Activated T-helper 9 cell treated with anti-CD3 and anti-CD28 coated beads, Interleukin-2, amount 50 U/mL, for 16 hours (primary cell): ENCODE measurements at regions not wholly inside any gene's neighbourhood (a gene's known extent, or its start where the extent isn't known, plus 50 kb on each side); places are given as distances from the start of the nearest gene placed in this dataset.

Experiments used
- DNase-seq: peaks from one replicate; pipeline ENCODE4 v3.0.0-alpha.2; 2020; ENCODE audit warnings: low read depth

DNA sequence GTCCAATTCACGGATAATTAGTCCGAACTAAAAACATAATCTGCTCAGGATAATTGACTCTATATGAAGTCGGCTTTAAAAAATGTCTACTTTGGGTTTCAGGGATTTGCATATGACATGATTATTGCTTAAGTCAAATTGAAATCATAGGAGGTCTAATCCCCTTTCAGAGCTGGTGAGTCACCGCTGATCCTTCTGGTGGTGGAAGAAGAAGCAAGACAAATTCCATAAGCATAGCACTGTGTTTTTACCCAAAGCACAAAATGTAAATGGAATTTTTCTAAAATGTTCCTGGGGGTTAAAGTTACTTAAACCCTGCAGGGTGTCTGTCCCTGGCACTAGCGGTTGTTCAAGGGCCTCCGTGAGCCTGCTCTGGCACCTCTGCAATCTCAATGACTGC is 460.2 kb downstream of the LRATD1 start:
- no peak for DNase-seq

- DNase-seq, result no peak
Observed at GRCh38 chr2:15094161-15094560, 461.6 kb downstream of the LRATD1 start.

DNA sequence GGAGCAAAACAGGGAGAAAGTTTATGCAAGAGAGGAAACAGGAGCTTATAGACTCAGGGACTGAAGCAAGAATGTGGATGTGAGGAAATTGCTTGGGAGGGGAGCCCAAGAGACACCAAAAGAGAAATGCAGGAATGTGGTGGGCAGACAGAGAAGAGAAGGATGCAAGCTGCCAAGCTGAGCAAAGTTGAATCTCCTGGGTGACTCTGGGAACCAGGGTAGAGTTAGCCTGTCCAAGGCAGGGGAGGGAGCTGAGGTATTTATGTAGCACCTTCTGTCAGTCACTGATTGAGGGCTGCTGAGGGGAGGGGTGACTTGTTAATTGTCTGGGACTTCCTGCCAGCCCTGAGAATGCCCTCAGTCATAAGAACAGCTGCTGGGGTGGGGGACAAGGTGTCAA is 464.3 kb downstream of the NBAS start:
- no peak for DNase-seq

DNA sequence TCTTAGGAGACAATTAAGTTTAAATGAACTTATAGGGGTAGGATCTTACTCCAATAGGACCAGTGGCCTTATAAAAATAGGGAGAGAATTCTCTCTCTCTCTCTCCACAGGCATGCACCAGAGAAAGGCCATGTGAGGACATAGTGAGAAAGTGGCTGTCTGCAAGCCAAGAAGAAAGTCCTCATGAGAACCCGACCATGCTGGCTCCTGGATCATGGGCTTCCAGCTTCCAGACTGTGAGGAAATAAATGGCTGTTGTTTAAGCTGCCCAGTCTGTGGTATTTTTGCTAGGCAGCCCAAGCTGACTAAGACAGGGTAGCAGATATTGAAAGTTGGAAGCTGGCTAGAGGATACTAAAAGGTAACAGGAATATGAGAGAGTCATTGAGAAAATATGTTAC is 454.0 kb downstream of the NBAS start:
- DNase-seq, result no peak

- no peak for DNase-seq
Observed at GRCh38 chr2:15111718-15112117, 449.4 kb downstream of the NBAS start.

- DNase-seq, result no peak
Observed at GRCh38 chr2:15112216-15112615, 448.9 kb downstream of the NBAS start.

DNA sequence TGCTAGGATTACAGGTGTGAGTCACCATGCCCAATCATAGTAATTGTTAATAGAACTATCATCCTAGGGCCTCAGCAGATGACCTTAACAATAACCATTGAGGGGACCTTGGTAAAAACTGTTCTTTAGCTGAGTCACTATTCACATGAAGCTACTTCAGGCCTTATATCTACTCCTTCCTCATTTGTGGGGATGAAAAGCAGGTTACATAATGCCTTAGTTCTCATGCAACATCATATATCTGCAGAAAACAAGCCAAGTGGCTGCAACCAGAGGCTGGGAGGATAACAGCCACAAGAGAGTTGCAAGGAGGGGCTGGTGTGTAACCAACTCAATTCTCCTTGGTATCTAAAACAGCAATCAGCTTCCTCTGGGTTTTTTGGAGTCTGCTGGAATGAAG is 445.4 kb downstream of the NBAS start:
- DNase-seq, result no peak

- DNase-seq, result no peak
Observed at GRCh38 chr2:15116830-15117229, 444.3 kb downstream of the NBAS start.
